Mesendoderm (in vitro differentiated cells): ENCODE measurements at regions not wholly inside any gene's neighbourhood (a gene's known extent, or its start where the extent isn't known, plus 50 kb on each side); places are given as distances from the start of the nearest gene placed in this dataset.

Experiments used
- DNase-seq: peaks from one replicate; pipeline ENCODE4 v3.0.0; 2013
- H2AK5ac ChIP-seq: 2 replicates; pipeline ENCODE4 v1.6.1; 2013; ENCODE audit warnings: low read length, inconsistent platforms
- H2BK120ac ChIP-seq: 2 replicates; pipeline ENCODE4 v1.6.1; 2013; ENCODE audit warnings: low read depth, mild to moderate bottlenecking, low read length, moderate library complexity, mixed read lengths
- H2BK15ac ChIP-seq: replicated peaks from 2 replicates; pipeline ENCODE4 v1.6.1; 2013; ENCODE audit warnings: low read depth, mild to moderate bottlenecking, moderate library complexity
- H2BK5ac ChIP-seq: 2 replicates; pipeline ENCODE4 v1.6.1; 2013; ENCODE audit warnings: low read length, inconsistent platforms
- H3K18ac ChIP-seq: 2 replicates; pipeline ENCODE4 v1.6.1; 2013; ENCODE audit warnings: mild to moderate bottlenecking, low read length, mixed read lengths
- H3K23ac ChIP-seq: one replicate; pipeline ENCODE4 v1.6.1; 2013; ENCODE audit warnings: low read length
- H3K27ac ChIP-seq: 2 replicates; pipeline ENCODE4 v1.5.1; 2013; ENCODE audit warnings: low read depth, mild to moderate bottlenecking, inconsistent platforms, low read length, moderate library complexity
- H3K27me3 ChIP-seq: 2 replicates; pipeline ENCODE4 v1.6.1; 2013; ENCODE audit warnings: low read length, control low read depth, mild to moderate bottlenecking, inconsistent platforms; ENCODE audit not compliant: insufficient read depth, poor library complexity
- H3K36me3 ChIP-seq: 2 replicates; pipeline ENCODE4 v1.6.1; 2013; ENCODE audit warnings: low read length, inconsistent platforms; ENCODE audit not compliant: control insufficient read depth, insufficient read depth
- H3K4ac ChIP-seq: one replicate; pipeline ENCODE4 v1.6.1; 2013; ENCODE audit warnings: low read depth, mild to moderate bottlenecking, low read length, moderate library complexity
- H3K4me1 ChIP-seq: 2 replicates; pipeline ENCODE4 v1.6.1; 2013; ENCODE audit warnings: low read depth, low read length, inconsistent platforms; ENCODE audit not compliant: control insufficient read depth
- H3K4me2 ChIP-seq: 2 replicates; pipeline ENCODE4 v1.6.1; 2013; ENCODE audit warnings: low read length
- H3K4me3 ChIP-seq: 2 replicates; pipeline ENCODE4 v1.5.1; 2013; ENCODE audit warnings: mild to moderate bottlenecking, low read length
- H3K56ac ChIP-seq: one replicate; pipeline ENCODE4 v1.6.1; 2013; ENCODE audit warnings: low read length
- H3K79me1 ChIP-seq: 2 replicates; pipeline ENCODE4 v1.6.1; 2013; ENCODE audit warnings: low read length, inconsistent platforms
- H3K79me2 ChIP-seq: 2 replicates; pipeline ENCODE4 v1.6.1; 2013; ENCODE audit warnings: mild to moderate bottlenecking, low read length; ENCODE audit not compliant: control insufficient read depth, insufficient read depth
- H3K9ac ChIP-seq: 2 replicates; pipeline ENCODE4 v1.6.1; 2013; ENCODE audit warnings: low read length, inconsistent platforms
- H4K5ac ChIP-seq: one replicate; pipeline ENCODE4 v1.6.1; 2013; ENCODE audit warnings: low read length
- H4K8ac ChIP-seq: one replicate; pipeline ENCODE4 v1.6.1; 2013; ENCODE audit warnings: low read depth, mild to moderate bottlenecking, control low read depth, low read length, moderate library complexity
- WGBS: extraction: QIAGEN DNeasy Blood & Tissue Kit; methylation state at CpG from one replicate; pipeline ENCODE4 v1.1.7; 2013; ENCODE audit warnings: low lambda C conversion rate, missing lambda C conversion rate; ENCODE audit not compliant: insufficient coverage; ENCODE audit errors: extremely low coverage; 5-methylcytosine and 5-hydroxymethylcytosine counted together

- no CpG with 5 or more reads among the region's 6 CpGs for WGBS
- no peak overlapping the region for H2AK5ac ChIP-seq
- H2BK5ac ChIP-seq, result no peak overlapping the region
- no peak overlapping the region for H3K56ac ChIP-seq
- no peak for DNase-seq
- H3K27me3 ChIP-seq, result no peaks in the 10 kb centered on the region
- no peak overlapping the region for H3K23ac ChIP-seq
- no peak overlapping the region for H3K4ac ChIP-seq
- no peak overlapping the region for H4K8ac ChIP-seq
- H3K4me2 ChIP-seq, result no peak overlapping the region
- no peak overlapping the region for H3K9ac ChIP-seq
- no peaks in the 10 kb centered on the region for H3K79me1 ChIP-seq
- H3K18ac ChIP-seq, result no peak overlapping the region
- no peak overlapping the region for H2BK15ac ChIP-seq
- no peaks in the 10 kb centered on the region for H3K79me2 ChIP-seq
- H3K36me3 ChIP-seq, result no peaks in the 10 kb centered on the region
- no peak overlapping the region for H3K27ac ChIP-seq
- no peaks in the 10 kb centered on the region for H3K4me1 ChIP-seq
- no peak overlapping the region for H3K4me3 ChIP-seq
- H4K5ac ChIP-seq, result no peak overlapping the region
- H2BK120ac ChIP-seq, result no peak overlapping the region
These were observed 70.0 kb upstream of the RAD23B start for GRCh38 chr9:107213080-107213479.

- Histone ChIP-seq H2BK15ac (no peak overlapping the region), H3K4me1 (no peaks in the 10 kb centered on the region), H3K4me3 (no peak overlapping the region), H3K79me1 (no peaks in the 10 kb centered on the region), H3K56ac (no peak overlapping the region), H4K8ac (no peak overlapping the region), H3K18ac (no peak overlapping the region), H2AK5ac (no peak overlapping the region), H2BK5ac (no peak overlapping the region), H3K4ac (no peak overlapping the region), H3K4me2 (no peak overlapping the region), H3K9ac (no peak overlapping the region), H2BK120ac (no peak overlapping the region), H3K27ac (no peak overlapping the region), H3K27me3 (no peaks in the 10 kb centered on the region), H3K79me2 (no peaks in the 10 kb centered on the region), H3K23ac (no peak overlapping the region), H3K36me3 (no peaks in the 10 kb centered on the region), H4K5ac (no peak overlapping the region)
- no CpG with 5 or more reads among the region's 6 CpGs for WGBS
- DNase-seq, result peak; percentile 91
These were observed 69.5 kb upstream of the RAD23B start for GRCh38 chr9:107213561-107214028.

- Histone ChIP-seq H3K36me3 (no peaks in the 10 kb centered on the region), H3K4me3 (no peak overlapping the region), H3K79me2 (no peaks in the 10 kb centered on the region), H3K23ac (no peak overlapping the region), H2BK15ac (no peak overlapping the region), H3K4me1 (no peaks in the 10 kb centered on the region), H2BK5ac (no peak overlapping the region), H3K56ac (no peak overlapping the region), H2BK120ac (no peak overlapping the region), H3K9ac (no peak overlapping the region), H4K5ac (no peak overlapping the region), H3K4ac (no peak overlapping the region), H3K27me3 (no peaks in the 10 kb centered on the region), H3K27ac (no peak overlapping the region), H2AK5ac (no peak overlapping the region), H3K4me2 (no peak overlapping the region), H3K79me1 (no peaks in the 10 kb centered on the region), H3K18ac (no peak overlapping the region), H4K8ac (no peak overlapping the region)
- DNase-seq, result no peak
- no CpG with 5 or more reads among the region's 3 CpGs for WGBS
These were observed 68.7 kb upstream of the RAD23B start for GRCh38 chr9:107214381-107214780.

- no CpG with 5 or more reads among the region's 2 CpGs for WGBS
- Histone ChIP-seq H3K9ac (no peak overlapping the region), H3K79me1 (no peaks in the 10 kb centered on the region)
These were observed 68.2 kb upstream of the RAD23B start for GRCh38 chr9:107214915-107215314.

GRCh38 chr9:107215381-107215780, 67.7 kb upstream of the RAD23B start:
- Histone ChIP-seq H3K9ac (no peak overlapping the region), H2BK15ac (no peak overlapping the region), H3K4me1 (no peaks in the 10 kb centered on the region), H2BK120ac (no peak overlapping the region), H3K23ac (no peak overlapping the region), H3K27ac (no peak overlapping the region), H3K79me2 (no peaks in the 10 kb centered on the region), H4K5ac (no peak overlapping the region), H3K79me1 (no peaks in the 10 kb centered on the region), H3K4me2 (no peak overlapping the region), H3K18ac (no peak overlapping the region), H3K4ac (no peak overlapping the region), H3K36me3 (no peaks in the 10 kb centered on the region), H3K27me3 (no peaks in the 10 kb centered on the region), H3K4me3 (no peak overlapping the region), H4K8ac (no peak overlapping the region), H3K56ac (no peak overlapping the region), H2AK5ac (no peak overlapping the region), H2BK5ac (no peak overlapping the region)
- no peak for DNase-seq
- WGBS, result no CpG with 5 or more reads among the region's 2 CpGs

More at GRCh38 chr9:107214915-107215314, 68.2 kb upstream of the RAD23B start:
- Histone ChIP-seq H3K27me3 (no peaks in the 10 kb centered on the region), H3K79me2 (no peaks in the 10 kb centered on the region), H4K8ac (no peak overlapping the region), H4K5ac (no peak overlapping the region), H2BK5ac (no peak overlapping the region), H2BK15ac (no peak overlapping the region), H2BK120ac (no peak overlapping the region), H3K4me1 (no peaks in the 10 kb centered on the region), H3K4me2 (no peak overlapping the region), H3K23ac (no peak overlapping the region), H3K27ac (no peak overlapping the region), H3K18ac (no peak overlapping the region), H3K4ac (no peak overlapping the region), H2AK5ac (no peak overlapping the region), H3K56ac (no peak overlapping the region), H3K36me3 (no peaks in the 10 kb centered on the region), H3K4me3 (no peak overlapping the region)
- no peak for DNase-seq

GRCh38 chr9:107216329-107216728, 66.8 kb upstream of the RAD23B start:
- Histone ChIP-seq H3K18ac (no peak overlapping the region), H3K27me3 (no peaks in the 10 kb centered on the region), H2BK5ac (no peak overlapping the region), H2BK15ac (no peak overlapping the region), H3K36me3 (no peaks in the 10 kb centered on the region), H4K5ac (no peak overlapping the region), H3K56ac (no peak overlapping the region), H4K8ac (no peak overlapping the region), H3K23ac (no peak overlapping the region), H3K9ac (no peak overlapping the region), H3K27ac (no peak overlapping the region), H3K79me2 (no peaks in the 10 kb centered on the region), H3K4me1 (no peaks in the 10 kb centered on the region), H3K4ac (no peak overlapping the region), H2BK120ac (no peak overlapping the region), H2AK5ac (no peak overlapping the region), H3K79me1 (no peaks in the 10 kb centered on the region), H3K4me3 (no peak overlapping the region), H3K4me2 (no peak overlapping the region)
- WGBS, result no CpG with 5 or more reads among the region's 4 CpGs
- DNase-seq, result no peak
